ENCODE measurements at regions not wholly inside any gene's neighbourhood (a gene's known extent, or its start where the extent isn't known, plus 50 kb on each side); places are given as distances from the start of the nearest gene placed in this dataset.

GRCh38 chr5:154571325-154572035 lies 93.5 kb upstream of the HAND1 start:
- ATAC-seq (no peak), DNase-seq (no peak)
- Histone ChIP-seq H4K20me1 (ENCODE audit: low read length) (no peaks in the 10 kb centered on the region), H3K27me3 (ENCODE audit: low read length) (peaks cover 8% of the 10 kb centered on the region), H3K4me3 (ENCODE audit: low read length) (no peak overlapping the region), H3K79me2 (ENCODE audit: low read length) (no peaks in the 10 kb centered on the region), H3K9ac (ENCODE audit: low read length) (no peak overlapping the region), H3K9me2 (replicated peaks; ENCODE audit: low read length) (no peaks in the 10 kb centered on the region), H3K27ac (ENCODE audit: low read length) (no peak overlapping the region), H3K4me1 (ENCODE audit: insufficient read depth, low read length) (no peaks in the 10 kb centered on the region), H3F3A (ENCODE audit: low read length, unreplicated experiment) (no peaks in the 10 kb centered on the region), H3K4me2 (ENCODE audit: low read length) (no peak overlapping the region), H3K9me3 (ENCODE audit: low read length) (no peaks in the 10 kb centered on the region), H3K36me3 (ENCODE audit: low read depth, low read length) (no peaks in the 10 kb centered on the region), H2AFZ (ENCODE audit: low read length) (no peak overlapping the region)
- CTCF ChIA-PET: no interaction called here
- POLR2A ChIA-PET (ENCODE audit: unreplicated experiment): no interaction called here
- BruUV-seq (replicated peaks): no TSS peak
- TF ChIP-seq, protein P1, sequence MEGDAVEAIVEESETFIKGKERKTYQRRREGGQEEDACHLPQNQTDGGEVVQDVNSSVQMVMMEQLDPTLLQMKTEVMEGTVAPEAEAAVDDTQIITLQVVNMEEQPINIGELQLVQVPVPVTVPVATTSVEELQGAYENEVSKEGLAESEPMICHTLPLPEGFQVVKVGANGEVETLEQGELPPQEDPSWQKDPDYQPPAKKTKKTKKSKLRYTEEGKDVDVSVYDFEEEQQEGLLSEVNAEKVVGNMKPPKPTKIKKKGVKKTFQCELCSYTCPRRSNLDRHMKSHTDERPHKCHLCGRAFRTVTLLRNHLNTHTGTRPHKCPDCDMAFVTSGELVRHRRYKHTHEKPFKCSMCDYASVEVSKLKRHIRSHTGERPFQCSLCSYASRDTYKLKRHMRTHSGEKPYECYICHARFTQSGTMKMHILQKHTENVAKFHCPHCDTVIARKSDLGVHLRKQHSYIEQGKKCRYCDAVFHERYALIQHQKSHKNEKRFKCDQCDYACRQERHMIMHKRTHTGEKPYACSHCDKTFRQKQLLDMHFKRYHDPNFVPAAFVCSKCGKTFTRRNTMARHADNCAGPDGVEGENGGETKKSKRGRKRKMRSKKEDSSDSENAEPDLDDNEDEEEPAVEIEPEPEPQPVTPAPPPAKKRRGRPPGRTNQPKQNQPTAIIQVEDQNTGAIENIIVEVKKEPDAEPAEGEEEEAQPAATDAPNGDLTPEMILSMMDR (conservative IDR thresholded peaks at IDR 0.05; ENCODE audit: low read depth, low read length): no peak
- no peak for TF ChIP-seq EZH2 (IDR thresholded peaks at IDR 0.05; ENCODE audit: low read length, unreplicated experiment)
- no peak for TF ChIP-seq EZH2phosphoT487 (IDR thresholded peaks at IDR 0.05; ENCODE audit: borderline replicate concordance, low read length)
- intact Hi-C loops (cut with micrococcal nuclease): no loop called here

- H3K9me3 ChIP-seq (ENCODE audit: low read length): no peaks in the 10 kb centered on the region
- no peaks in the 10 kb centered on the region for H3K4me1 ChIP-seq (ENCODE audit: insufficient read depth, low read length)
- H3K4me2 ChIP-seq (ENCODE audit: low read length): no peak overlapping the region
- no peak for DNase-seq
- H3K36me3 ChIP-seq (ENCODE audit: low read depth, low read length): no peaks in the 10 kb centered on the region
- H3K9me2 ChIP-seq (replicated peaks; ENCODE audit: low read length): no peaks in the 10 kb centered on the region
- no peak overlapping the region for H3K27ac ChIP-seq (ENCODE audit: low read length)
- H3K4me3 ChIP-seq (ENCODE audit: low read length): no peak overlapping the region
- H3F3A ChIP-seq (ENCODE audit: low read length, unreplicated experiment): no peaks in the 10 kb centered on the region
- BruUV-seq (replicated peaks): no TSS peak
- no peak overlapping the region for H2AFZ ChIP-seq (ENCODE audit: low read length)
- H3K79me2 ChIP-seq (ENCODE audit: low read length): no peaks in the 10 kb centered on the region
- CTCF ChIA-PET: no interaction called here
- intact Hi-C loops (cut with micrococcal nuclease): no loop called here
- no peak for ATAC-seq
- peaks cover 16% of the 10 kb centered on the region for H3K27me3 ChIP-seq (ENCODE audit: low read length)
- no peak overlapping the region for H3K9ac ChIP-seq (ENCODE audit: low read length)
- H4K20me1 ChIP-seq (ENCODE audit: low read length): no peaks in the 10 kb centered on the region
- TF ChIP-seq EZH2 (IDR thresholded peaks at IDR 0.05; ENCODE audit: low read length, unreplicated experiment) (no peak), EZH2phosphoT487 (IDR thresholded peaks at IDR 0.05; ENCODE audit: borderline replicate concordance, low read length) (no peak)
- TF ChIP-seq, protein P1 (conservative IDR thresholded peaks at IDR 0.05; ENCODE audit: low read depth, low read length): no peak
- POLR2A ChIA-PET (ENCODE audit: unreplicated experiment): no interaction called here
These were observed 92.7 kb upstream of the HAND1 start for GRCh38 chr5:154570572-154571324.

GRCh38 chr5:154568589-154568988 lies 90.6 kb upstream of the HAND1 start:
- no peaks in the 10 kb centered on the region for H3K9me3 ChIP-seq (ENCODE audit: low read length)
- DNase-seq (no peak), ATAC-seq (no peak)
- no peaks in the 10 kb centered on the region for H3K9me2 ChIP-seq (replicated peaks; ENCODE audit: low read length)
- no peaks in the 10 kb centered on the region for H3F3A ChIP-seq (ENCODE audit: low read length, unreplicated experiment)
- intact Hi-C loops (cut with micrococcal nuclease): no loop called here
- ChIA-PET POLR2A (ENCODE audit: unreplicated experiment) (no interaction called here), CTCF (no interaction called here)
- no peak overlapping the region for H3K9ac ChIP-seq (ENCODE audit: low read length)
- peaks cover 18% of the 10 kb centered on the region for H3K27me3 ChIP-seq (ENCODE audit: low read length)
- H3K4me1 ChIP-seq (ENCODE audit: insufficient read depth, low read length): no peaks in the 10 kb centered on the region
- H3K4me3 ChIP-seq (ENCODE audit: low read length): no peak overlapping the region
- TF ChIP-seq EZH2phosphoT487 (IDR thresholded peaks at IDR 0.05; ENCODE audit: borderline replicate concordance, low read length): no peak
- TF ChIP-seq, protein P1 (conservative IDR thresholded peaks at IDR 0.05; ENCODE audit: low read depth, low read length): no peak
- TF ChIP-seq EZH2 (IDR thresholded peaks at IDR 0.05; ENCODE audit: low read length, unreplicated experiment): no peak
- no peaks in the 10 kb centered on the region for H3K36me3 ChIP-seq (ENCODE audit: low read depth, low read length)
- BruUV-seq (replicated peaks): no TSS peak
- H4K20me1 ChIP-seq (ENCODE audit: low read length): no peaks in the 10 kb centered on the region
- H3K4me2 ChIP-seq (ENCODE audit: low read length): no peak overlapping the region
- no peak overlapping the region for H2AFZ ChIP-seq (ENCODE audit: low read length)
- H3K27ac ChIP-seq (ENCODE audit: low read length): no peak overlapping the region
- H3K79me2 ChIP-seq (ENCODE audit: low read length): no peaks in the 10 kb centered on the region
